ENCODE measurements at regions not wholly inside any gene's neighbourhood (a gene's known extent, or its start where the extent isn't known, plus 50 kb on each side); places are given as distances from the start of the nearest gene placed in this dataset.

DNA sequence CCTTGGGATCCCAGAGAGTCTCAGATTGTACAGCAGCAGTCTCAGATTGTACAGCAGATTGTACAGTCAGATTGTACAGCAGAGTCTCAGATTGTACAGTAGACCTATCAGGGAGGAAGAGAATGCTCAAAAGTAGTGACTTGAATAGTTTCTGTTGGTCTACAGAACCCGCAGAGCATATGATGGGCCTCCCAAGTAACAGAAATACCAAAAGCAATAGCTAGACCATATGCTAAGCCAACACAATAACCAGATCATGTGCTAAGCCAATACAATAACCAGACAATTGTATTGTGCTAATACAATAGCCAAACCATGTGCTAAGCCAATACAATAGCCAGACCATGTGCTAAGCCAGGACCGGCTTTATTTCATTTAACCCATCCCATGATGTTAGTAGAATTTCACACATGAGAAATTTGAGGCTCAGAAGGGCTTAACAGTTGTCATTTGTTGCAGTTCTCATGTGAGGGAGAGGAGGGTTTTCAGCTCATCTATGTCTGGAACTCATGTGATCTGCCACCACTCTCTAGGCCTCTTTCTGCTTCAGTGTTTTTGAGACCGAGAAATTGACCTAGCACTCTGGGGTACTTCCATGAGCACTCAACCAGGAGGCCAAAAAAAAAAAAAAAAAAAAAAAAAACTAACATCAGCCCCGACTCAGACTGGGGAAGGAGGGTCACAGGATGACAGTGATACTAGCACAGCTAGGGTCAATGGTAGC, 144.0 kb downstream of the SOX9 start:
- TF ChIP-seq CTCF (IDR thresholded peaks at IDR 0.05) = no peak
- TF ChIP-seq POLR2A (IDR thresholded peaks at IDR 0.05) = no peak

All from testis (tissue), 2 donors.